ENCODE measurements at regions not wholly inside any gene's neighbourhood (a gene's known extent, or its start where the extent isn't known, plus 50 kb on each side); places are given as distances from the start of the nearest gene placed in this dataset.
"Not testable (repeated sequence)": the region's sequence is repeated elsewhere in the genome, so short reads cannot be mapped to it uniquely, and the experiment has no call there.

DNA sequence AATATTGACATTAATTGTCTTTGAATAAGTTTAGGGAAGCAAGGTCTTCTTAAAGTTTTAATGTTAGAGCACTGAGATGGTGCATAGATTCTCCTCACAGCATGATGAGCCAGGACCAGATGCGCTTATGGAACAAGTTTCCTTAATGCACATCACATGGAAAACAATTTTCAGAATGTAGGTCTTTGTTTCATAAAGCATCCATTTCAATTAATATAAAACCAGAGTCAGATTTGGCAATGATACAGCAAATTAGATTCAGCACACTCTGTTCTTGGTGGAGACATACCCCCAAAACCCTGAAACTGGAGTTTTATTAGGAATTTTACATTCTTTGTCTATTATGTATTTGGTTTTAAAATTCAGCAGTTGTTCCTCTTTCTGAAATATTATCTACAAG lies 402.1 kb upstream of the SEMA6A start:
- DNase-seq: no peak

GRCh38 chr5:116971131-116971530 lies 396.5 kb upstream of the SEMA6A start:
- no peak for DNase-seq

- DNase-seq: peak; percentile 75
Observed at GRCh38 chr5:116970318-116970717, 395.7 kb upstream of the SEMA6A start.

DNA sequence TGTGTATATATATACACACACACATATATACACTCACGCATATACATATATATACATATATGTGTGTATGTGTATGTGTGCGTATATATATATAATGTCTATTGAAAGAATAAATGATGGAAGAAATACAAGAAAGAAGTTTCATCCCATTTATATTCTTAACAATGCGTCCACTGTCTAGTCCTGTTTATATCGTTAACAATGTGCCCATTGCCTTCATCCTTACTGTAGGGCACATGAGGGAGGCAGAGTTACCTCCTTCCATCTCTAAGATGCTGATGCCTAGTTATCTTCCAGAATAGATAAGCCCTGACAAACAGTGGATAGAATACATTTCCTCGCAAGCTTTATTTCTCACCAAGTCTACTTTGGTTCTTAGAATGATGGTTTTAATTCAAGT lies 389.8 kb upstream of the SEMA6A start:
- no peak for DNase-seq

DNA sequence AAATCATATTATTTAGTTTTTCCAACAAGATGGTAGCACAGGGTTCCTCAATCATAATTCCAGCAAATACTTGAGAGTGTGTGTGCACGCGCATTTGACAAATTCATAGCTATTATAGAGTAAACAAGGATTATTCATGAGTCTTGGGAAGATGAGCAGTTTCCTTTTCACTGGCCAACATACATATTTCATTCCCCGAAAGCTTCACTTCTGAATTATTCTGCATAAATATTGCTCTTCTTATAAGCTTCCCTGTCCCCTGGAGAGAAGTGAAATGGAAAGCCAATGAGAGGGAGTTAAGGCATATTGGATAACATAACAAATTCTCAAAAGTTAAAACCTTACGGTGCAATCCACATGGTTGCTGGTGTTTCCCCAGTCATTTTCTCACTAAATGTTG lies 386.4 kb upstream of the SEMA6A start:
- no peak for DNase-seq

- DNase-seq: no peak
Observed at GRCh38 chr5:116959843-116960242, 385.2 kb upstream of the SEMA6A start.

DNA sequence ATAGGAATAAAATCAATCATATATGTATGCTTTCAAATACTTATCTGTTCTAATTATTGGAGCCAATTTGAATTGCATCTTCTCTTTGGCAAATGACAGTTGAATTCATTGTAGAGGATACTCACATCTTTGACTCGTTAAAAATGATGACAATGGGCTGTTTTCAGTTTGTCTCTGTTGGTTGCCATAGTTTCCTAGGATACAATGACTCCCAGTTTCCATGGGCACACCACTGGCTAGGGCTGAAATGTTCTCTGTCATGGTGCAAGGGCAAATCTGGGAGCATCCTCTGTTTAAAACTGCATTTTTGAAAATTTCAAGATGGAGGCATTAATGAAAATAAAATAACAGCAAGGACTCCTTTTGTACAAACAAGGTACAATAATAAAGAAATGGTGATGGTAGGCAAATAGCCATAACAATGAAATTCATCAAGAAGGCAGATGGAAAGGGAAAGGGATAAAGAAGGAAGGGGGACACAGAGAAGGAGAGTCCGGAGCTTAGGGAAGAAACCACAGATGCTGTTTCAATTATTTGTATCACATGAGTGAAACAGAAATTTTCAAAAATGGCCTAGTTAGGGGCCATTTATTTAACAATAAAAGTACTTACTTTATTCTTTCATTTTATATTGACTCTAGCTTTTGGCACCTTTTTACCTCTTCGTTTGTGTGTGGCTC lies 378.8 kb upstream of the SEMA6A start:
- DNase-seq: no peak

DNA sequence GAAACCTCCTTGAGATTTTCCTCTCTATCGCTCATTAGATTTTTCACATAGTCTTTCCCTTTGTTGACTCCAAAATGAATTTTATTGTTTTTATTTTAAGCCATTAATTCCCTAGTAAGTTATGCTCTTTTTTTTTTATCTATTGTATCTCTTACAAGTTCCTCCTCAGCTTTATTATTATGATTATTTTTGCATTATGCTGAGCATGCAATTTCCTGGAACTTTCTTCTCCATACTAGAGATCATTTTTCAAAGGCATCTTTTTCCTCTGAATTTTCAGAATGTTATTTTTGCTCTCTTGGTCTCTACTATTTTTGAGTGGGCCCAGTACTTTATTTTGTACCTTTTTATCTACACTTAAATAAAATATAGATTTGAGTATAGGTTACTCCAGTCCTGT lies 376.6 kb upstream of the SEMA6A start:
- DNase-seq: no peak

DNA sequence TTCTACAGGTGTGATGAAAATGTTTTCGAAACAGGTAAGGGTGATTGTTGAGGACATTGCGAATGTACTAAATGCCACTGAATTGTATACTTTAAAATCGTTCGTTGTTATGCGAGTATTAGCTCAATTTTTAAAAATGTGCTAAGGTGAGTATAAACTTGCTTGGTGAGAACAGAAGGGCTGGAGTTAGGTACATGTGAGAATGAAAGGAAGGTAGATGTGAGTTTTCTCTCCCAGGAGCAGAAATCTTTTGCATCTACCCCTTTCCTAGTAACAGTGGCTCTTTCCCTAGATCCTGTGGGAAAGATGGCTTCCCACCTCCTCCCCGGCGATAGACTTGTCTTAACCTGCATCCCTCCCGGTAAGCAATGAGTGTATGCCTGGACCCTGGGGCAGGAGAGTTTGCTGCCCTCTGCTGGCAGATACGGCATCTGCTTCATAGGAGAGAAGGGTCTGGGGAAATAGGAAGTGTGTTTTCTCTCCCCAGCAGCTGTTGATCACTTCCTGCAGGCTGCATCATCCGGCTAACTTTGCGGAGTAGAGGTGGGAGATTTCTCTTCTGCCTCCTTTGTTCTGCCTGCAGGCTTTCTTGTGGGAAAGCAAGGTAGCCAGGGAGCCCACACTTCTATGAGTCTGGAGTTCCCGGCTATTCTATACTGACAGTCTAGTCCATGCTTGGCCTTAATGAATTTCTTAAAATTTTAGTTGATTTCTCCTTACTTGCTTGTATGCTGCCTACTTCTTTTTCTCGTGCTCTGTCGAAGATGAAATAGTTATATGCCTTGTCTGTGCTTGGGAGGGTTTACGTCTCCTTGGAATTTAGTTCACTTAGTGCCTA lies 373.3 kb upstream of the SEMA6A start:
- DNase-seq: peak; percentile 39

DNA sequence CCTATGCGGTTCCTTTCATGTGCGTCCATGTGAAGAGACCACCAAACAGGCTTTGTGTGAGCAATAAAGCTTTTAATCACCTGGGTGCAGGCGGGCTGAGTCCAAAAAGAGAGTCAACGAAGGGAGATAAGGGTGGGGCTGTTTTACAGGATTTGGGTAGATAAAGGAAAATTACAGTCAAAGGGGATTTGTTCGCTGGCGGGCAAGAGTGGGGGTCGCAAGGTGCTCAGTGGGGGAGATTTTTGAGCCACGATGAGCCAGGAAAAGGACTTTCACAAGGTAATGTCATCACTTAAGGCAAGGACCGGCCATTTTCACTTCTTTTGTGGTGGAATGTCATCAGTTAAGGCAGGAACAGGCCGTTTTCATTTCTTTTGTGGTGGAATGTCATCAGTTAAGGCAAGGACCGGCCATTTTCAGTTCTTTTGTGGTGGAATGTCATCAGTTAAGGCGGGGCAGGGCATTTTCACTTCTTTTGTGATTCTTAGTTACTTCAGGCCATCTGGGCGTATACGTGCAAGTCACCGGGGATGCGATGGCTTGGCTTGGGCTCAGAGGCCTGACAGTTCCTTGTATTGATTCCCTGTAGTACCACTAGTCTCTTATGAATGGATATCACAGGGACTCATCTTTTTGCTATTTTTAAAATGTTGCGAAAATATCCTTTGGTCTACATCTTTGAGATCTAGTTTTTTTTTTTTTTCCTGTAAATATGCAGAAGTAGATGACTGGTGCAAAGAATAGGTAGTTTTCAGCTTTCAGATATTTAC lies 371.2 kb upstream of the SEMA6A start:
- DNase-seq: not testable (repeated sequence)

DNA sequence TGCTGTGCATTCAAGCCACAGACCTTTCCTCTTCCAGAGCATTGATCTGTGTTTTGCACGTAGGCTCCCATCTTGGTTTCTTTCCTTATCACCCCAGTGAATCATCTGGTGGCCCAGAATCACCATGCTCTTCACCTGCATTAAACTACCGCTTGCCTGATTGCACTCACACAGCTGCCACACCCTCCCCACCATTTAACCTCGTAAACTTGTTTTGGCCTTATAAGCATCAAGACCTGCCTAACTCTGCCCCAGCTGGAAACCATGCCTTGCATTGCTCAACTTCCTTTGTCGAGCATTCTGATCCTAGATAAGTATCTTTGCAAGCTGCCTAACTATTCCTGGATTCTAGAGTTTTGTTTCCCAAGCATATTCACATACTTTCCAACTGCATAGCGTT lies 369.6 kb upstream of the SEMA6A start:
- no peak for DNase-seq

GRCh38 chr5:116942622-116943021 lies 368.0 kb upstream of the SEMA6A start:
- DNase-seq: no peak

GRCh38 chr5:116939641-116940040 lies 365.0 kb upstream of the SEMA6A start:
- DNase-seq: peak; percentile 61

GRCh38 chr5:116938488-116938887 lies 363.9 kb upstream of the SEMA6A start:
- DNase-seq: peak; percentile 10

DNA sequence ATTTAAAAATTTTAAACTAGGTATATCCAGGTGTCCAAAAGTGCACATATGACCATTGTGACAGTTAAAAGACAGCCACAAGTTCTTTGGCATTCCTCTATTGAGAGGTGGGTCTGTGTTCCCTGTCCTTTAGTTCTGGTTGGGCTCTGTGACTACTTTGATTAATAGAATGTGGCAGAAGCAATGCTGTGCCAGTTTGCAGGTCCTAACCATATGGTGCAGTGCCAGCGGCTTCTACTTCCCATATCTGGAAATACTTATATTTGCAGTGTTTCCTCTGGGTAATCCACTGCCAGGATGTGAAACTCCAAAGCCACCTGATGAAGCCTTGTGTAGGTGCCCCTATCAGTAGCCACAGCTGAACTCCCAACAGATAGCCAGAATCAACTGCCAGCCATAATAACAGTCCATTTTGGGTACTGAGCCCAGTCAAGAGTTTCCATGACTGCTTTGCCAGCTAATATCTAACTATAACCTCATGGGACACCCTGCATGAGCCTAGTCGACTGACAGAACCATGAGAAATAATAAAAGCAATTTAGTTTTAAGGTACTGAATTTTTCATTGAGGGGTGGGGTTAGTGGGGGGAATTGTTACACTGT lies 361.0 kb upstream of the SEMA6A start:
- no peak for DNase-seq

GRCh38 chr5:116930616-116931015 lies 356.0 kb upstream of the SEMA6A start:
- no peak for DNase-seq

GRCh38 chr5:116923344-116923743 lies 348.7 kb upstream of the SEMA6A start:
- no peak for DNase-seq

- no peak for DNase-seq
Observed at GRCh38 chr5:116922532-116922931, 347.9 kb upstream of the SEMA6A start.

DNA sequence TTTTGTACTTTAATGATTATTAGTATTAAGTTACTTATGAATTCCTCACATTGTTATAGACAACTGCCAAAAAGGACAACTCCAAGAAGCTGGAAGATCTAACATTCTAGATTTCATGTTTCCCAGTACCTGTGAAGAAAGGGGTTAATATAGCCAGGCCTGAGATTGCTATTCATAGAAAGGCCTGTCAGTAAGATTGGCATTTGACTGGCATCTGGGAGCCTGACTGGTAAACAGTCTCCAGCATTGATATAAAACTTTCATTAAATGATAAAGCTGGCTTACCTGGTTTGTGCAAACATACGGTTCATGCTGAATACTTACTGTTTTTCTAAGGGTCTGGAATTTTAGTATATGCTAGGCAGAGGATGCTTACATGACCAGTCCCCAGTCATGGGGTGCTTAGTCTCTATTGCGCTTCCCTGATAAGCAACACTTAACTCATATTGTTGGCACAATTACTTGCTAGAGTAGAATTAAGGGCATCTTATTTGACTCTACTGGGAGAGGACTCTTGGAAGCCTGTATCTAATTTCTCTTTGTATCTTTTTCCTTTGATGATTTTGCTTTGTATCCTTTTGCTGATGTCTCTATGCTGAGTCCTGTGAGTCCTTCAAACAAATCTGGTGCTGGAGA lies 340.4 kb upstream of the SEMA6A start:
- DNase-seq: no peak

DNA sequence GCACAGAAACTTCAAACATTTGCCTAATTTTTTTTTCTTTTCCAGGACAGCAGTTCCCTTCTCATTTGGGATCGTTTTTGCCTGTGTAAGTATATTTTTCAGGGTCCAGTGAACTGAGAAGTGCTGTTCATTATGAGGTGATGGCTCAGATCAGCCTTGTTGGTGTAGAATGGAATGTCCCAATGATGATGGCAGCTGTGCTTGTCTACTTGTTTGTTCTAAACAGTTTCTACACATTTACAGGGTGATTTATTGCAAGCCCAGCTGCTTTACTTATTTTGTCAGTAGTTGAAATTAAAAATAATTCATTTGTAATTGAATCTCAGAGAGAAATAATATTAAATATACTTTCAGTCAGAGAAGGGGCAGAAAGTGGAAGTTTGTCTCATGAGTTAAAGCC lies 337.6 kb upstream of the SEMA6A start:
- no peak for DNase-seq

DNA sequence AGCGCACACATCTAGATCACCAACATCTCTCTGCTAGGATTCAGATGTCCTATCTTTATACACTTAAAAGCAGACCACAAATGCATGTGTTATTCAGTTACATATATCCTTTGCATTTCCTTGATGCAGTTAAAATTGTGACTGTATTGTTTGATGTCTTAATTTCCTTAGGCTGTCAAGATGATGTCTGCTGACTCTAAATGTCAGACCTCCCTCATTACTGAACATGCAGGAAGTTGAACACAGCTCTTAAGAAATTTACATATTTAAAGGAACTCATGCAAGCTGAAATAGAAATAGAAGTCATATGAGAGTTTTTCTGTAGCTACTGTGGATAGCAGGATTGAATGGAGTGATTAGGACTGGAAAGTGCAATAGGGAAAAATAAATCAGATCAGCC lies 336.5 kb upstream of the SEMA6A start:
- DNase-seq: no peak

DNA sequence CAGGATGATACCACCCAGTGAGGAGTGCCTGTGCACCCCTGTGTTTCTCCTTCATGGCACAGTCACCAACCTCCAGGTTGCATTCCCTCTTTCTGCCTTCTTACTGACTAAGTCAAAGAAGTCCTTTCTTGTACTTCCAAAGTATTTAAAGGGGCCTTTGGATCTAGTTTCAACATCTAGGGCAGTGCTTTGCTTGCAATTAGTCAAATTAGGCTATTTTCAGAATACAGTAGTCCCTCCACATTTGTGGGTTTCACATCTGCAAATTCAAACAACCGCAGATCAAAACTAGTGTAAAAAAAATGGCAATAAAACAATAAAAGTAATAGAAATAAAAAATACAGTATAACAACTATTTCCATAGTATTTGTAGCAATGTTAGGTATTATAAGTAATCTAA lies 333.9 kb upstream of the SEMA6A start:
- no peak for DNase-seq

DNA sequence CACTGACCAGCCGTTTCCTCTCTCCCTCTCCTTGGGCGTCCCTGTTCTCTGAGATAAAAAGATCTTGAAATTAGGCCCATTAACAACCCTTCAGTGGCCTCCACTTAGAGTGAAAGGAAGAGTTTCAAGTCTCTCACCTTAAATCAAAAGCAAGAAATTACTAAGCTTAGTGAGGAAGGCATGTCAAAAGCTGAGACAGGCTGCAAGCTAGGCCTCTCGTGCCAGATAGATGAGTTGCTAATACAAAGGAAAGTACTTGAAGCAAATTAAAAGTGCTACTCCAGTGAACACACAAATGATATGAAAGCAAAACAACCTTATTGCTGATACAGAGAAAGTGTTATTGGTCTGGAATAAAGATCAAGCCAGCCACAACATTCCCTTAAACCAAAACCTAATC lies 331.3 kb upstream of the SEMA6A start:
- no peak for DNase-seq

Measured in NCI-H2171 (cell line).